ENCODE measurements at regions not wholly inside any gene's neighbourhood (a gene's known extent, or its start where the extent isn't known, plus 50 kb on each side); places are given as distances from the start of the nearest gene placed in this dataset.

GRCh38 chr11:25159341-25159740 lies 662.5 kb downstream of the LUZP2 start:
- Histone ChIP-seq H3K4me3 (ENCODE audit: low read length in 2 of 2) (no peak overlapping the region), H3K9me3 (ENCODE audit: control insufficient read depth, low read length) (no peaks in the 10 kb centered on the region), H3K4me1 (ENCODE audit: control insufficient read depth in 1 of 2, insufficient read depth in 2 of 2, low read length in 2 of 2) (no peaks in the 10 kb centered on the region), H3K27me3 (ENCODE audit: control insufficient read depth in 1 of 2, insufficient read depth in 2 of 2, low read length in 1 of 2) (no peaks in the 10 kb centered on the region), H3K27ac (ENCODE audit: low read depth in 1 of 2, low read length in 2 of 2) (no peak overlapping the region), H3K36me3 (ENCODE audit: control insufficient read depth in 1 of 2, insufficient read depth in 2 of 2, low read length in 1 of 2) (no peaks in the 10 kb centered on the region)
- 85 to 89% methylated on average over 2 of the region's 2 CpGs for WGBS, 2 donors
- intact Hi-C loops (cut with DNase I), result no loop called here
- no peak for DNase-seq
- no peak for ATAC-seq (ENCODE audit: low FRiP score)

GRCh38 chr11:25163421-25163820 lies 666.6 kb downstream of the LUZP2 start:
- DNase-seq (no peak), ATAC-seq (ENCODE audit: low FRiP score) (no peak)
- H3K27me3 ChIP-seq (ENCODE audit: control insufficient read depth in 1 of 2, insufficient read depth in 2 of 2, low read length in 1 of 2), result no peaks in the 10 kb centered on the region
- no peaks in the 10 kb centered on the region for H3K36me3 ChIP-seq (ENCODE audit: control insufficient read depth in 1 of 2, insufficient read depth in 2 of 2, low read length in 1 of 2)
- no peak overlapping the region for H3K4me3 ChIP-seq (ENCODE audit: low read length in 2 of 2)
- H3K9me3 ChIP-seq (ENCODE audit: control insufficient read depth, low read length), result peaks cover 1% of the 10 kb centered on the region
- no peaks in the 10 kb centered on the region for H3K4me1 ChIP-seq (ENCODE audit: control insufficient read depth in 1 of 2, insufficient read depth in 2 of 2, low read length in 2 of 2)
- intact Hi-C loops (cut with DNase I), result no loop called here
- H3K27ac ChIP-seq (ENCODE audit: low read depth in 1 of 2, low read length in 2 of 2), result no peak overlapping the region

- 17 to 33% methylated on average over 1 of the region's 1 CpG for WGBS, 2 donors
- H3K4me3 ChIP-seq (ENCODE audit: low read length in 2 of 2), result no peak overlapping the region
- no peaks in the 10 kb centered on the region for H3K9me3 ChIP-seq (ENCODE audit: control insufficient read depth, low read length)
- DNase-seq (no peak), ATAC-seq (ENCODE audit: low FRiP score) (no peak)
- no peak overlapping the region for H3K27ac ChIP-seq (ENCODE audit: low read depth in 1 of 2, low read length in 2 of 2)
- intact Hi-C loops (cut with DNase I), result no loop called here
- no peaks in the 10 kb centered on the region for H3K27me3 ChIP-seq (ENCODE audit: control insufficient read depth in 1 of 2, insufficient read depth in 2 of 2, low read length in 1 of 2)
- no peaks in the 10 kb centered on the region for H3K4me1 ChIP-seq (ENCODE audit: control insufficient read depth in 1 of 2, insufficient read depth in 2 of 2, low read length in 2 of 2)
- H3K36me3 ChIP-seq (ENCODE audit: control insufficient read depth in 1 of 2, insufficient read depth in 2 of 2, low read length in 1 of 2), result no peaks in the 10 kb centered on the region
Observed at GRCh38 chr11:25180187-25180586, 683.3 kb downstream of the LUZP2 start.

- no peaks in the 10 kb centered on the region for H3K36me3 ChIP-seq (ENCODE audit: control insufficient read depth in 1 of 2, insufficient read depth in 2 of 2, low read length in 1 of 2)
- 66 to 70% methylated on average over 1 of the region's 1 CpG for WGBS, 2 donors
- H3K9me3 ChIP-seq (ENCODE audit: control insufficient read depth, low read length), result no peaks in the 10 kb centered on the region
- H3K4me1 ChIP-seq (ENCODE audit: control insufficient read depth in 1 of 2, insufficient read depth in 2 of 2, low read length in 2 of 2), result no peaks in the 10 kb centered on the region
- no peaks in the 10 kb centered on the region for H3K27me3 ChIP-seq (ENCODE audit: control insufficient read depth in 1 of 2, insufficient read depth in 2 of 2, low read length in 1 of 2)
- no peak for DNase-seq
- intact Hi-C loops (cut with DNase I), result no loop called here
- no peak for ATAC-seq (ENCODE audit: low FRiP score)
- no peak overlapping the region for H3K4me3 ChIP-seq (ENCODE audit: low read length in 2 of 2)
- no peak overlapping the region for H3K27ac ChIP-seq (ENCODE audit: low read depth in 1 of 2, low read length in 2 of 2)
Observed at GRCh38 chr11:25183411-25183810, 686.6 kb downstream of the LUZP2 start.

GRCh38 chr11:25197515-25197914 lies 700.7 kb downstream of the LUZP2 start:
- H3K36me3 ChIP-seq (ENCODE audit: control insufficient read depth in 1 of 2, insufficient read depth in 2 of 2, low read length in 1 of 2), result no peaks in the 10 kb centered on the region
- intact Hi-C loops (cut with DNase I), result no loop called here
- 62 to 91% methylated on average over 3 of the region's 3 CpGs for WGBS, 2 donors
- DNase-seq, result no peak
- no peaks in the 10 kb centered on the region for H3K4me1 ChIP-seq (ENCODE audit: control insufficient read depth in 1 of 2, insufficient read depth in 2 of 2, low read length in 2 of 2)
- H3K4me3 ChIP-seq (ENCODE audit: low read length in 2 of 2), result no peak overlapping the region
- no peak overlapping the region for H3K27ac ChIP-seq (ENCODE audit: low read depth in 1 of 2, low read length in 2 of 2)
- no peak for ATAC-seq (ENCODE audit: low FRiP score)
- no peaks in the 10 kb centered on the region for H3K9me3 ChIP-seq (ENCODE audit: control insufficient read depth, low read length)
- no peaks in the 10 kb centered on the region for H3K27me3 ChIP-seq (ENCODE audit: control insufficient read depth in 1 of 2, insufficient read depth in 2 of 2, low read length in 1 of 2)

- intact Hi-C loops (cut with DNase I), result no loop called here
- ATAC-seq (ENCODE audit: low FRiP score) (no peak), DNase-seq (no peak)
- H3K27me3 ChIP-seq (ENCODE audit: control insufficient read depth in 1 of 2, insufficient read depth in 2 of 2, low read length in 1 of 2), result no peaks in the 10 kb centered on the region
- no peak overlapping the region for H3K4me3 ChIP-seq (ENCODE audit: low read length in 2 of 2)
- no peaks in the 10 kb centered on the region for H3K4me1 ChIP-seq (ENCODE audit: control insufficient read depth in 1 of 2, insufficient read depth in 2 of 2, low read length in 2 of 2)
- H3K27ac ChIP-seq (ENCODE audit: low read depth in 1 of 2, low read length in 2 of 2), result no peak overlapping the region
- H3K9me3 ChIP-seq (ENCODE audit: control insufficient read depth, low read length), result no peaks in the 10 kb centered on the region
- no peaks in the 10 kb centered on the region for H3K36me3 ChIP-seq (ENCODE audit: control insufficient read depth in 1 of 2, insufficient read depth in 2 of 2, low read length in 1 of 2)
- WGBS, 2 donors, result 67 to 68% methylated on average over 2 of the region's 2 CpGs
Observed at GRCh38 chr11:25198704-25199103, 701.9 kb downstream of the LUZP2 start.

GRCh38 chr11:25200925-25201324 lies 704.1 kb downstream of the LUZP2 start:
- Histone ChIP-seq H3K9me3 (ENCODE audit: control insufficient read depth, low read length) (no peaks in the 10 kb centered on the region), H3K27me3 (ENCODE audit: control insufficient read depth in 1 of 2, insufficient read depth in 2 of 2, low read length in 1 of 2) (no peaks in the 10 kb centered on the region), H3K36me3 (ENCODE audit: control insufficient read depth in 1 of 2, insufficient read depth in 2 of 2, low read length in 1 of 2) (no peaks in the 10 kb centered on the region), H3K4me3 (ENCODE audit: low read length in 2 of 2) (no peak overlapping the region), H3K4me1 (ENCODE audit: control insufficient read depth in 1 of 2, insufficient read depth in 2 of 2, low read length in 2 of 2) (no peaks in the 10 kb centered on the region), H3K27ac (ENCODE audit: low read depth in 1 of 2, low read length in 2 of 2) (no peak overlapping the region)
- ATAC-seq (ENCODE audit: low FRiP score), result no peak
- DNase-seq, result no peak
- intact Hi-C loops (cut with DNase I), result no loop called here
- WGBS, 2 donors, result 57 to 63% methylated on average over 1 of the region's 1 CpG

GRCh38 chr11:25206762-25207161 lies 709.9 kb downstream of the LUZP2 start:
- 77 to 91% methylated on average over 1 of the region's 1 CpG for WGBS, 2 donors
- ATAC-seq (ENCODE audit: low FRiP score) (no peak), DNase-seq (no peak)
- Histone ChIP-seq H3K9me3 (ENCODE audit: control insufficient read depth, low read length) (peaks cover 3% of the 10 kb centered on the region), H3K4me1 (ENCODE audit: control insufficient read depth in 1 of 2, insufficient read depth in 2 of 2, low read length in 2 of 2) (no peaks in the 10 kb centered on the region), H3K27ac (ENCODE audit: low read depth in 1 of 2, low read length in 2 of 2) (no peak overlapping the region), H3K27me3 (ENCODE audit: control insufficient read depth in 1 of 2, insufficient read depth in 2 of 2, low read length in 1 of 2) (no peaks in the 10 kb centered on the region), H3K4me3 (ENCODE audit: low read length in 2 of 2) (no peak overlapping the region), H3K36me3 (ENCODE audit: control insufficient read depth in 1 of 2, insufficient read depth in 2 of 2, low read length in 1 of 2) (no peaks in the 10 kb centered on the region)
- intact Hi-C loops (cut with DNase I), result no loop called here

- WGBS, 2 donors, result 82 to 88% methylated on average over 3 of the region's 3 CpGs
- Histone ChIP-seq H3K36me3 (ENCODE audit: control insufficient read depth in 1 of 2, insufficient read depth in 2 of 2, low read length in 1 of 2) (no peaks in the 10 kb centered on the region), H3K9me3 (ENCODE audit: control insufficient read depth, low read length) (peaks cover 5% of the 10 kb centered on the region), H3K4me1 (ENCODE audit: control insufficient read depth in 1 of 2, insufficient read depth in 2 of 2, low read length in 2 of 2) (no peaks in the 10 kb centered on the region), H3K27ac (ENCODE audit: low read depth in 1 of 2, low read length in 2 of 2) (no peak overlapping the region), H3K27me3 (ENCODE audit: control insufficient read depth in 1 of 2, insufficient read depth in 2 of 2, low read length in 1 of 2) (no peaks in the 10 kb centered on the region), H3K4me3 (ENCODE audit: low read length in 2 of 2) (no peak overlapping the region)
- DNase-seq (no peak), ATAC-seq (ENCODE audit: low FRiP score) (no peak)
- intact Hi-C loops (cut with DNase I), result no loop called here
Observed at GRCh38 chr11:25211635-25212254, 714.9 kb downstream of the LUZP2 start.
